DND-41 (cell line): ENCODE measurements at regions not wholly inside any gene's neighbourhood (a gene's known extent, or its start where the extent isn't known, plus 50 kb on each side); places are given as distances from the start of the nearest gene placed in this dataset.

Source experiments
- EZH2 ChIP-seq: IDR thresholded peaks from 3 replicates; pipeline ENCODE4 v1.6.1; 2012; ENCODE audit warnings: borderline replicate concordance, low read depth, mild to moderate bottlenecking, moderate library complexity, low read length, inconsistent platforms; ENCODE audit not compliant: severe bottlenecking
- TF ChIP-seq, protein P1 (sequence below): IDR thresholded peaks from 2 replicates; pipeline ENCODE4 v1.5.1; 2012; ENCODE audit warnings: borderline replicate concordance, low read length, moderate library complexity, mild to moderate bottlenecking; ENCODE audit not compliant: poor library complexity, severe bottlenecking; ENCODE audit errors: extremely low read depth

DNA sequence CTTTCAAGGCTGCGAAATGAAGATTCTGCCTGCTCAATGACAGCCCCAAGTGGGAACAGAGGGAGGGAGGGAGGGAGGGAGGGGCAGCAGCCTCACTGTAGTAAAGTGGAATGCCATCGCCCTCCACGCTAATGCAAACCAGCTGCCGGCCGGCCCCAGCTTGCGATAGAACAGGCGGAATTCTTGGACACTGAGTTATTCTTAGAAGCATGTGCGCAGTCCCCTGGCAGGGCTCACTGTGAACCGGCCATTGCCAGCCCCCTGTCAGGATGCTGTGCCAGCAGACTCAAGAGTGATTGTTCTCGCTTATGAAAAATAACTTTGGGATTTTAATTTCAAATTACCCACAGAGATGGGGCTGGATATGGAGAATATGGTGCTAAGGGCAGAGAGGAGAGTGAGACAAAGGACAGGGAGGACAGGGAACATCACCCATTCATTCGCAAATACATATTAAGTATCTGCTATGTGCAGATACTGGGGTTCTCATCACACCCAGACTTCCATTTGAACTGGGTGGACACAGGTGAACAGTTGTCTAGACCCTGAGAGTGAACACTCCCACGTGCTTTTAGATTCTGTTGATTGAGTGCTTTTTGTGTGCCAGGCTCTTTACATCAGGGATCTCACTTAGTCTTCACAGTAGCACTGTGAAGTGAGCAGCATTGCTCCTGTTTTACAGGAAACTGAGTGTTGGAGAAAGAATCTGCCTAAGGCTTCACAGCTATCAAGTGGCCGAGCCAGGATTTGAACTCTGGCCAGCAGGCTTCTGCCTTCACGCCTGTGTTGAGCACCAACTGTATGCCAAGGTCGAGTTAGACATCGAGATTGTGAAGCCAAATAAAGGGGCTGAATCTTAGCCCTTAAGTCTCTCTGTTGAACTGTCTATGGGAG lies 192.9 kb downstream of the C12orf75 start:
- TF ChIP-seq, protein P1, sequence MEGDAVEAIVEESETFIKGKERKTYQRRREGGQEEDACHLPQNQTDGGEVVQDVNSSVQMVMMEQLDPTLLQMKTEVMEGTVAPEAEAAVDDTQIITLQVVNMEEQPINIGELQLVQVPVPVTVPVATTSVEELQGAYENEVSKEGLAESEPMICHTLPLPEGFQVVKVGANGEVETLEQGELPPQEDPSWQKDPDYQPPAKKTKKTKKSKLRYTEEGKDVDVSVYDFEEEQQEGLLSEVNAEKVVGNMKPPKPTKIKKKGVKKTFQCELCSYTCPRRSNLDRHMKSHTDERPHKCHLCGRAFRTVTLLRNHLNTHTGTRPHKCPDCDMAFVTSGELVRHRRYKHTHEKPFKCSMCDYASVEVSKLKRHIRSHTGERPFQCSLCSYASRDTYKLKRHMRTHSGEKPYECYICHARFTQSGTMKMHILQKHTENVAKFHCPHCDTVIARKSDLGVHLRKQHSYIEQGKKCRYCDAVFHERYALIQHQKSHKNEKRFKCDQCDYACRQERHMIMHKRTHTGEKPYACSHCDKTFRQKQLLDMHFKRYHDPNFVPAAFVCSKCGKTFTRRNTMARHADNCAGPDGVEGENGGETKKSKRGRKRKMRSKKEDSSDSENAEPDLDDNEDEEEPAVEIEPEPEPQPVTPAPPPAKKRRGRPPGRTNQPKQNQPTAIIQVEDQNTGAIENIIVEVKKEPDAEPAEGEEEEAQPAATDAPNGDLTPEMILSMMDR, result no peak
- no peak for TF ChIP-seq EZH2
